Ishikawa (cell line): ENCODE measurements at regions not wholly inside any gene's neighbourhood (a gene's known extent, or its start where the extent isn't known, plus 50 kb on each side); places are given as distances from the start of the nearest gene placed in this dataset.

Experiments
- CREB1 ChIP-seq: IDR thresholded peaks from 2 replicates; pipeline ENCODE4 v1.6.1; 2012; ENCODE audit warnings: low read depth
- EP300 ChIP-seq: IDR thresholded peaks from 2 replicates; pipeline ENCODE4 v1.6.1; 2012; ENCODE audit warnings: borderline replicate concordance
- RAD21 ChIP-seq: IDR thresholded peaks from 2 replicates; pipeline ENCODE4 v1.6.1; 2012; ENCODE audit warnings: low read depth

GRCh38 chr18:34400834-34401233 is 176.1 kb upstream of the NOL4 start:
- TF ChIP-seq CREB1: no peak
- TF ChIP-seq RAD21: no peak
- TF ChIP-seq EP300: no peak
